Natural killer cell (primary cell): ENCODE measurements at regions not wholly inside any gene's neighbourhood (a gene's known extent, or its start where the extent isn't known, plus 50 kb on each side); places are given as distances from the start of the nearest gene placed in this dataset.

Experiments used
- ATAC-seq, 3 donors: fragments of 150-1000 bp in 2 of 3; fragments of 200-7000 bp in 1 of 3; cut with Tn5 transposase; 1 replicate in 1 of 3; 2 replicates in 2 of 3; pipeline ENCODE4 v1.10.0; 2021; ENCODE audit warnings: mild to moderate bottlenecking in 2 of 3, moderate library complexity in 2 of 3
- DNase-seq, 2 donors: peaks; one replicate each; pipeline versions ENCODE4 v3.0.0 to v3.0.0-alpha.2; 2013 to 2021; ENCODE audit warnings: mixed read lengths in 1 of 2
- H3K27ac ChIP-seq: one replicate; pipeline ENCODE4 v1.5.1; 2013; ENCODE audit warnings: mild to moderate bottlenecking, low read length
- H3K27me3 ChIP-seq: one replicate; pipeline ENCODE4 v1.6.1; 2013; ENCODE audit warnings: low read length; ENCODE audit not compliant: control insufficient read depth, insufficient read depth
- H3K36me3 ChIP-seq: one replicate; pipeline ENCODE4 v1.6.1; 2013; ENCODE audit warnings: low read length; ENCODE audit not compliant: control insufficient read depth, insufficient read depth
- H3K4me1 ChIP-seq: one replicate; pipeline ENCODE4 v1.6.1; 2013; ENCODE audit warnings: low read length; ENCODE audit not compliant: control insufficient read depth, insufficient read depth
- H3K4me3 ChIP-seq: one replicate; pipeline ENCODE4 v1.5.1; 2013; ENCODE audit warnings: low read length
- H3K9me3 ChIP-seq: one replicate; pipeline ENCODE4 v1.6.1; 2013; ENCODE audit warnings: low read length; ENCODE audit not compliant: control insufficient read depth, insufficient read depth
- H3K27ac Mint-ChIP-seq, 2 donors: one replicate each; pipeline ENCODE4 v1.8.0; 2022; ENCODE audit warnings: mild to moderate bottlenecking in 2 of 2, mixed read lengths in 2 of 2, moderate library complexity in 1 of 2
- H3K27me3 Mint-ChIP-seq, 2 donors: one replicate each; pipeline ENCODE4 v1.8.0; 2022; ENCODE audit warnings: low read depth in 2 of 2, mixed read lengths in 2 of 2
- H3K36me3 Mint-ChIP-seq: one replicate; pipeline ENCODE4 v1.8.0; 2022; ENCODE audit warnings: mixed read lengths
- H3K4me1 Mint-ChIP-seq, 2 donors: one replicate each; pipeline ENCODE4 v1.8.0; 2022; ENCODE audit warnings: mixed read lengths in 2 of 2
- H3K4me3 Mint-ChIP-seq: one replicate; pipeline ENCODE4 v1.8.0; 2022; ENCODE audit warnings: mild to moderate bottlenecking, moderate library complexity, mixed read lengths
- H3K9me3 Mint-ChIP-seq, 2 donors: one replicate each; pipeline ENCODE4 v1.8.0; 2022; ENCODE audit warnings: mixed read lengths in 2 of 2
- WGBS: methylation state at CpG from one replicate; pipeline ENCODE4 v1.1.7; 2013; ENCODE audit warnings: missing lambda C conversion rate; ENCODE audit not compliant: insufficient coverage; 5-methylcytosine and 5-hydroxymethylcytosine counted together
- intact Hi-C: fragments of 100-400 bp; cut with micrococcal nuclease; formaldehyde crosslinking; loops from one replicate; pipeline ENCODE4 v1.14.2; 2022
- TF ChIP-seq, protein P1 (sequence below): fragments of 200-600 bp; IDR thresholded peaks from one replicate; pipeline ENCODE4 v1.8.0; 2022; ENCODE audit warnings: antibody characterized with exemption

DNA sequence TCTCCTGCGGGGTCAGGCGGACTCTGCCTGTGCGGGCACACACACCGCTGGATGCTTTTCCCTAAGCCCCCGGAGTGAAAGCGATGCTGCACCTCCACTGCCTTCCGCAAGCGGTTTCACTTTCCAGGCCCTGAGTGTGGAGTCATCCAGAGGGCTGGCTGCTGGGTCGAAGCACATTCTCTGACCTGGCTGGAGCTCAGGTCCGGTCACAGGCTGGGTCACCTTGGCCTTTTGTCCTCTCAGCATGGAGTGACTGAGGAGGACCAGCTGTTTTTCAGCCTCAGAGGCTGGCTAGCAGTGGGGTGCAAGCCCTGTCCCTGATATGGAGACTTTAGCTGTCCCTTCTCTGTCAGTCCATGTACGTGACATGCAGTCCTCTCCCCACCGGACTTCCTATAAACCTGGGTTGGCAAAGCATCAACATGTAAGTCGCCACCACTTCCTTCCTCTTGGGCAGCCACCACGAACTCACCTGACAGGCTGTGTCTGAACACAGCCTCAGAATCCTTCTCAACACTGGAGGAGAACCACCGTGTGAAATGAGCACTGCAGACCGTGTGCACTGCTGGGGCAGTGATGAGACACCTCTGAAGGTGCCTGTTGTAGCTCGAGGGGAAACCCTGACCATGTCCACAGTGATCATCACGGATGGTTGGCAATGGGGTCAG, 51.3 kb downstream of the GADD45G start:
- H3K4me1 Mint-ChIP-seq, result peaks cover 9 to 12% of the 10 kb centered on the region in 2 donors
- no peaks in the 10 kb centered on the region for H3K9me3 Mint-ChIP-seq
- H3K27ac ChIP-seq, result no peak overlapping the region
- no peak overlapping the region for H3K4me3 Mint-ChIP-seq
- WGBS, result 59% methylated on average over 18 of the region's 18 CpGs
- H3K4me1 ChIP-seq, result peaks cover 26% of the 10 kb centered on the region
- H3K36me3 Mint-ChIP-seq, result no peaks in the 10 kb centered on the region
- no peak overlapping the region for H3K27ac Mint-ChIP-seq
- H3K27me3 Mint-ChIP-seq, result peaks cover 0 to 22% of the 10 kb centered on the region in 2 donors
- DNase-seq, result no peak
- intact Hi-C loops, result no loop called here
- no peak overlapping the region for H3K4me3 ChIP-seq
- H3K27me3 ChIP-seq, result no peaks in the 10 kb centered on the region
- TF ChIP-seq, protein P1, sequence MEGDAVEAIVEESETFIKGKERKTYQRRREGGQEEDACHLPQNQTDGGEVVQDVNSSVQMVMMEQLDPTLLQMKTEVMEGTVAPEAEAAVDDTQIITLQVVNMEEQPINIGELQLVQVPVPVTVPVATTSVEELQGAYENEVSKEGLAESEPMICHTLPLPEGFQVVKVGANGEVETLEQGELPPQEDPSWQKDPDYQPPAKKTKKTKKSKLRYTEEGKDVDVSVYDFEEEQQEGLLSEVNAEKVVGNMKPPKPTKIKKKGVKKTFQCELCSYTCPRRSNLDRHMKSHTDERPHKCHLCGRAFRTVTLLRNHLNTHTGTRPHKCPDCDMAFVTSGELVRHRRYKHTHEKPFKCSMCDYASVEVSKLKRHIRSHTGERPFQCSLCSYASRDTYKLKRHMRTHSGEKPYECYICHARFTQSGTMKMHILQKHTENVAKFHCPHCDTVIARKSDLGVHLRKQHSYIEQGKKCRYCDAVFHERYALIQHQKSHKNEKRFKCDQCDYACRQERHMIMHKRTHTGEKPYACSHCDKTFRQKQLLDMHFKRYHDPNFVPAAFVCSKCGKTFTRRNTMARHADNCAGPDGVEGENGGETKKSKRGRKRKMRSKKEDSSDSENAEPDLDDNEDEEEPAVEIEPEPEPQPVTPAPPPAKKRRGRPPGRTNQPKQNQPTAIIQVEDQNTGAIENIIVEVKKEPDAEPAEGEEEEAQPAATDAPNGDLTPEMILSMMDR, result no peak
- peak in 2 of 3 donors; percentile 28 to 48 for ATAC-seq
- no peaks in the 10 kb centered on the region for H3K9me3 ChIP-seq
- no peaks in the 10 kb centered on the region for H3K36me3 ChIP-seq

DNA sequence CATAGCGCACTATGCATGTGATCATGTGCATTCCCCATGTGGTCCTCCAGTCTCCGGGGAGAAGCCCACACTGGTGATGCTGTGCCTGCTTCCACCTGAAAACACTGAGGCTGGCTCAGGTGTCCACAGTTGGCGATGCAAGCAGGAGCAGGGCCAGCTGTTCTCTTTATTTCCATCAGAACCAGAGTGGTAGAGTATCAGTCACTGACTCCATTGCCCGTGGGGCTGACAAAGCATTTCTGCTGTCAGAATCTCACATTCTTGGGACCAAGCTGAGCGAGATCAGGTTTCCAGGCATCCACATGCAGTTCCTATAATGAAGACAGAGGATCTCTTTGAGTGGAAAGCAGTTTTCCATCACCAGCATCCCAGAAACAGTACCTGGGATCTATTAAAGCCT, 52.5 kb downstream of the GADD45G start:
- Histone ChIP-seq H3K27me3 (no peaks in the 10 kb centered on the region), H3K4me3 (no peak overlapping the region), H3K36me3 (no peaks in the 10 kb centered on the region), H3K9me3 (no peaks in the 10 kb centered on the region), H3K27ac (no peak overlapping the region), H3K4me1 (peaks cover 26% of the 10 kb centered on the region)
- no peaks in the 10 kb centered on the region for H3K36me3 Mint-ChIP-seq
- ATAC-seq (no peak), DNase-seq (no peak)
- intact Hi-C loops, result no loop called here
- H3K27me3 Mint-ChIP-seq, result peaks cover 7 to 17% of the 10 kb centered on the region in 2 donors
- H3K4me1 Mint-ChIP-seq, result peaks cover 9 to 12% of the 10 kb centered on the region in 2 donors
- no peak overlapping the region for H3K4me3 Mint-ChIP-seq
- TF ChIP-seq, protein P1, result no peak
- no peaks in the 10 kb centered on the region for H3K9me3 Mint-ChIP-seq
- WGBS, result 92% methylated on average over 5 of the region's 5 CpGs
- no peak overlapping the region for H3K27ac Mint-ChIP-seq

DNA sequence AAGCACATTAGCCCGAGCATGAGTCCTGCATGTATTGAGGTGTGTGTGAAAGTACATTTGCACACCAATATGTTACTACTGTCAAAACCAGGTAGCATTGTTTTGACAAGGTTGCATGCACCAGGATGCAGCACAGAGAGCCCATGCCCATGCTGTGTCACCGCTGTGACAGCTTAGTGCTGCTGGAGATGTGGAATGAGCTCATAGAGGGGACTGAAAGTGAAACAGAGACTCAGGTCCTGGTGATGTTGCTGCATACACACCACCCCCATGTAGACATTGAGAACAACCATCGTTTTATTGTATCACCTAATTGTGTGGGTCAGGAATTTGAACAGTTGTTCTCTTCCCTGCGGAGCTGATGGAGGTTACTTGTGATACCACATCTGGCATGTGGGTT, 53.0 kb downstream of the GADD45G start:
- peaks cover 9 to 12% of the 10 kb centered on the region in 2 donors for H3K4me1 Mint-ChIP-seq
- DNase-seq, result no peak

More for the DNA sequence above, 53.0 kb downstream of the GADD45G start:
- TF ChIP-seq, protein P1, result no peak
- no peak overlapping the region for H3K27ac ChIP-seq
- 100% methylated on average over 3 of the region's 4 CpGs for WGBS
- intact Hi-C loops, result no loop called here
- no peak for ATAC-seq
- no peaks in the 10 kb centered on the region for H3K27me3 ChIP-seq
- Mint-ChIP-seq H3K4me3 (no peak overlapping the region), H3K27ac (no peak overlapping the region), H3K27me3 (peaks cover 7 to 17% of the 10 kb centered on the region in 2 donors), H3K36me3 (no peaks in the 10 kb centered on the region), H3K9me3 (no peaks in the 10 kb centered on the region)
- peaks cover 26% of the 10 kb centered on the region for H3K4me1 ChIP-seq
- no peak overlapping the region for H3K4me3 ChIP-seq
- H3K36me3 ChIP-seq, result no peaks in the 10 kb centered on the region
- H3K9me3 ChIP-seq, result no peaks in the 10 kb centered on the region
